GM18519 (cell line): ENCODE measurements at regions not wholly inside any gene's neighbourhood (a gene's known extent, or its start where the extent isn't known, plus 50 kb on each side); places are given as distances from the start of the nearest gene placed in this dataset.

Experiments
- ATAC-seq: cut with Tn5 transposase; IDR thresholded peaks from one replicate; pipeline ENCODE4 v1.9.1; 2021; ENCODE audit warnings: mild to moderate bottlenecking, moderate library complexity; ENCODE audit not compliant: unreplicated experiment, low FRiP score

GRCh38 chr3:55343486-55344357, 143.4 kb downstream of the WNT5A start:
- ATAC-seq, result no peak

GRCh38 chr3:55341502-55342031, 145.5 kb downstream of the WNT5A start:
- no peak for ATAC-seq

GRCh38 chr3:55339819-55340218, 147.3 kb downstream of the WNT5A start:
- no peak for ATAC-seq

- no peak for ATAC-seq
Measured at GRCh38 chr3:55339390-55339789, 147.7 kb downstream of the WNT5A start.

- ATAC-seq, result no peak
Measured at GRCh38 chr3:55337641-55338180, 149.4 kb downstream of the WNT5A start.

- ATAC-seq, result no peak
Measured at GRCh38 chr3:55333923-55334322, 153.2 kb downstream of the WNT5A start.

GRCh38 chr3:55333046-55333445, 154.1 kb downstream of the WNT5A start:
- no peak for ATAC-seq

GRCh38 chr3:55332176-55332575, 154.9 kb downstream of the WNT5A start:
- no peak for ATAC-seq

GRCh38 chr3:55331524-55331923, 155.6 kb downstream of the WNT5A start:
- no peak for ATAC-seq

- ATAC-seq, result no peak
Measured at GRCh38 chr3:55330756-55331155, 156.3 kb downstream of the WNT5A start.

- ATAC-seq, result no peak
Measured at GRCh38 chr3:55330355-55330754, 156.8 kb downstream of the WNT5A start.

GRCh38 chr3:55329849-55330248, 157.3 kb downstream of the WNT5A start:
- ATAC-seq, result no peak

GRCh38 chr3:55327131-55327920, 159.8 kb downstream of the WNT5A start:
- no peak for ATAC-seq

- no peak for ATAC-seq
Measured at GRCh38 chr3:55322638-55323037, 164.5 kb downstream of the WNT5A start.

- no peak for ATAC-seq
Measured at GRCh38 chr3:55320928-55321327, 166.2 kb downstream of the WNT5A start.

GRCh38 chr3:55315396-55315795, 171.7 kb downstream of the WNT5A start:
- ATAC-seq, result no peak

GRCh38 chr3:55313666-55314065, 173.4 kb downstream of the WNT5A start:
- ATAC-seq, result no peak

GRCh38 chr3:55309336-55309735, 177.8 kb downstream of the WNT5A start:
- no peak for ATAC-seq

GRCh38 chr3:55307622-55308021, 179.5 kb downstream of the WNT5A start:
- ATAC-seq, result no peak

- no peak for ATAC-seq
Measured at GRCh38 chr3:55305696-55306485, 181.2 kb downstream of the WNT5A start.
